IMR-90 (cell line): ENCODE measurements at regions not wholly inside any gene's neighbourhood (a gene's known extent, or its start where the extent isn't known, plus 50 kb on each side); places are given as distances from the start of the nearest gene placed in this dataset.

ENCODE experiments used
- ATAC-seq: fragments of 200-7000 bp; cut with Tn5 transposase; 2 replicates; pipeline ENCODE4 v1.9.1; 2020; ENCODE audit warnings: low read depth, mild to moderate bottlenecking, moderate library complexity
- BruUV-seq: library from RNA; stranded (reverse); fragments of 400-500 nt; replicated peaks from 2 replicates; lab custom pipeline; 2021; lab: Mats Ljungman, UMichigan
- CTCF ChIA-PET: fragments of 300-600 bp; formaldehyde crosslinking; extraction: SDS; loops from one replicate; lab custom pipeline; 2021; ENCODE audit warnings: antibody characterized with exemption; lab: Yijun Ruan, JAX
- POLR2A ChIA-PET: fragments of 300-600 bp; sonication (Branson Sonifier 250); formaldehyde crosslinking; loops from one replicate; lab custom pipeline; 2022; ENCODE audit warnings: antibody characterized with exemption; ENCODE audit not compliant: unreplicated experiment; lab: Charles Lee
- DNase-seq: peaks from one replicate; pipeline ENCODE4 v3.0.0; 2013
- H2AFZ ChIP-seq: replicated peaks from 2 replicates; pipeline ENCODE3; 2013; ENCODE audit warnings: low read length, mild to moderate bottlenecking; ENCODE audit not compliant: poor library complexity
- H2AK5ac ChIP-seq: 2 replicates; pipeline ENCODE4 v1.6.1; 2013; ENCODE audit warnings: low read depth, low read length, inconsistent platforms
- H2AK9ac ChIP-seq: replicated peaks from 2 replicates; pipeline ENCODE3; 2013; ENCODE audit warnings: mild to moderate bottlenecking, low read depth, low read length, moderate library complexity; ENCODE audit not compliant: poor library complexity
- H2BK120ac ChIP-seq: 2 replicates; pipeline ENCODE4 v1.6.1; 2013; ENCODE audit warnings: low read depth, low read length, inconsistent platforms
- H2BK15ac ChIP-seq: 3 replicates; pipeline ENCODE4 v1.6.1; 2013; ENCODE audit warnings: low read depth, low read length, inconsistent platforms
- H2BK20ac ChIP-seq: 2 replicates; pipeline ENCODE4 v1.6.1; 2013; ENCODE audit warnings: low read depth, mild to moderate bottlenecking, inconsistent platforms, low read length, moderate library complexity
- H2BK5ac ChIP-seq: 2 replicates; pipeline ENCODE4 v1.6.1; 2013; ENCODE audit warnings: mild to moderate bottlenecking, low read depth, low read length, inconsistent platforms; ENCODE audit not compliant: poor library complexity, severe bottlenecking
- H3K14ac ChIP-seq: replicated peaks from 2 replicates; pipeline ENCODE4 v1.6.1; 2013; ENCODE audit warnings: low read depth, low read length, inconsistent platforms
- H3K18ac ChIP-seq: 2 replicates; pipeline ENCODE4 v1.6.1; 2013; ENCODE audit warnings: low read depth, low read length, control low read depth
- H3K23ac ChIP-seq: 2 replicates; pipeline ENCODE4 v1.6.1; 2013; ENCODE audit warnings: low read depth, low read length, inconsistent platforms
- H3K27ac ChIP-seq: 2 replicates; pipeline ENCODE4 v1.5.1; 2013; ENCODE audit warnings: mild to moderate bottlenecking, control low read depth, low read length; ENCODE audit not compliant: insufficient read depth
- H3K27me3 ChIP-seq: 2 replicates; pipeline ENCODE4 v1.6.1; 2013; ENCODE audit warnings: low read length; ENCODE audit not compliant: control insufficient read depth, insufficient read depth
- H3K36me3 ChIP-seq: 2 replicates; pipeline ENCODE4 v1.6.1; 2013; ENCODE audit warnings: low read length, mixed read lengths; ENCODE audit not compliant: control insufficient read depth, insufficient read depth
- H3K4ac ChIP-seq: 2 replicates; pipeline ENCODE4 v1.6.1; 2013; ENCODE audit warnings: low read depth, low read length, inconsistent platforms
- H3K4me1 ChIP-seq: 2 replicates; pipeline ENCODE4 v1.6.1; 2013; ENCODE audit warnings: low read length, mixed read lengths; ENCODE audit not compliant: control insufficient read depth, insufficient read depth
- H3K4me2 ChIP-seq: 2 replicates; pipeline ENCODE4 v1.6.1; 2013; ENCODE audit warnings: low read depth, mild to moderate bottlenecking, control low read depth, low read length, moderate library complexity
- H3K4me3 ChIP-seq: 2 replicates; pipeline ENCODE4 v1.5.1; 2013; ENCODE audit warnings: low read depth, mild to moderate bottlenecking, control low read depth, low read length, moderate library complexity; ENCODE audit not compliant: insufficient read depth
- H3K56ac ChIP-seq: 2 replicates; pipeline ENCODE4 v1.6.1; 2013; ENCODE audit warnings: low read length, inconsistent platforms; ENCODE audit not compliant: insufficient read depth; ENCODE audit errors: extremely low read depth
- H3K79me1 ChIP-seq, 2 experiments: 2 replicates each; pipeline ENCODE4 v1.6.1; 2013; ENCODE audit warnings: low read length in 2 of 2, inconsistent platforms in 1 of 2, low read depth in 1 of 2
- H3K9ac ChIP-seq: 2 replicates; pipeline ENCODE4 v1.6.1; 2013; ENCODE audit warnings: low read depth, low read length, control low read depth
- H3K9me1 ChIP-seq: 2 replicates; pipeline ENCODE4 v1.6.1; 2013; ENCODE audit warnings: low read length, inconsistent platforms; ENCODE audit not compliant: insufficient read depth
- H3K9me3 ChIP-seq: 2 replicates; pipeline ENCODE4 v1.6.1; 2013; ENCODE audit warnings: low read length; ENCODE audit not compliant: control insufficient read depth, insufficient read depth
- H4K20me1 ChIP-seq: 2 replicates; pipeline ENCODE4 v1.6.1; 2013; ENCODE audit warnings: low read length, inconsistent platforms; ENCODE audit not compliant: insufficient read depth
- H4K5ac ChIP-seq: 2 replicates; pipeline ENCODE4 v1.6.1; 2013; ENCODE audit warnings: mild to moderate bottlenecking, low read depth, low read length, control low read depth
- H4K8ac ChIP-seq, 2 experiments: 2 replicates each; pipeline ENCODE4 v1.6.1; 2013; ENCODE audit warnings: low read depth in 2 of 2, low read length in 2 of 2, control low read depth in 1 of 2, inconsistent platforms in 1 of 2
- H4K91ac ChIP-seq: 2 replicates; pipeline ENCODE4 v1.6.1; 2013; ENCODE audit warnings: low read depth, low read length, inconsistent platforms; ENCODE audit not compliant: insufficient read depth
- FOS ChIP-seq: fragments of 150-350 bp; IDR thresholded peaks from 2 replicates; pipeline ENCODE4 v1.6.1; 2016; ENCODE audit warnings: low read depth, low read length
- WGBS, 2 experiments: methylation state at CpG; one replicate each; pipeline versions ENCODE4 v1.1.5 to v1.1.7; 2013; ENCODE audit warnings: missing lambda C conversion rate in 2 of 2; ENCODE audit not compliant: insufficient read length in 1 of 2; ENCODE audit errors: extremely low coverage in 2 of 2; 5-methylcytosine and 5-hydroxymethylcytosine counted together
- dilution Hi-C: fragments of 300-500 bp; cut with HindIII; formaldehyde crosslinking; loops from one replicate; pipeline ENCODE4 v1.14.3; 2018; ENCODE audit warnings: low sequenced_read_pairs; ENCODE audit not compliant: unreplicated experiment
- in situ Hi-C: fragments of 300-500 bp; cut with MboI; formaldehyde crosslinking; loops from 3 replicates; pipeline ENCODE4 v1.14.3; 2019; ENCODE audit warnings: low sequenced_read_pairs, inconsistent platforms, mixed read lengths
- intact Hi-C: fragments of 100-400 bp; cut with micrococcal nuclease; formaldehyde crosslinking; loops from 2 replicates; pipeline ENCODE4 v1.10.0; 2022

DNA sequence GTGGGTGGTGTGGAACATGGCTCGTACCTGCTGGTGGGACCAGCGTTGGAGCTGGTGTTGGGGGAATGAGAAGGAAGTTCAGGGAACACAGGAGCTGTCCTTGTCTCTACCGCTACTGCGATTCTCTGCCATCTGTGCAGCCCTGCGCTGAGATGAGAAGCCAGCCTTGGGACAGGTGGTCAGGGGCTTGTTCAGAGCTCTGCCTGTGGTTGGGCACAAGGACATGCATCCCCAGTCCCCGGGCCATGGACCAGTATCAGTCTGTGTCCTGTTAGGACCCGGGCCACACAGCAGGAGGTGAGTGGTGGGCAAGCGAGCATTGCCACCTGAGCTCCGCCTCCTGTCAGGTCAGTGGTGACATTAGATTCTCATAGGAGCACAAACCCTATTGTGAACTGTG, 164.4 kb downstream of the TSN start:
- Histone ChIP-seq H3K27me3 (no peaks in the 10 kb centered on the region), H3K9ac (no peak overlapping the region), H2BK5ac (no peak overlapping the region), H3K4me3 (no peak overlapping the region), H2BK20ac (no peak overlapping the region), H3K9me3 (no peaks in the 10 kb centered on the region), H2BK120ac (no peak overlapping the region), H4K8ac (no peak overlapping the region), H3K4me1 (no peaks in the 10 kb centered on the region), H4K91ac (no peak overlapping the region), H3K36me3 (no peaks in the 10 kb centered on the region), H3K9me1 (no peaks in the 10 kb centered on the region), H3K18ac (no peak overlapping the region), H3K14ac (no peak overlapping the region), H2BK15ac (no peak overlapping the region), H2AK9ac (no peak overlapping the region), H3K56ac (no peak overlapping the region), H3K23ac (no peak overlapping the region), H3K27ac (no peak overlapping the region), H3K79me1 (no peaks in the 10 kb centered on the region), H4K5ac (no peak overlapping the region), H3K4me2 (no peak overlapping the region), H2AFZ (no peak overlapping the region), H3K4ac (no peak overlapping the region), H4K20me1 (no peaks in the 10 kb centered on the region), H2AK5ac (no peak overlapping the region)
- POLR2A ChIA-PET: no interaction called here
- no TSS peak for BruUV-seq
- 80% methylated on average over 1 of the region's 9 CpGs; no CpG with 5 or more reads in 1 of the 2 experiments for WGBS, 2 experiments
- DNase-seq (no peak), ATAC-seq (no peak)
- in situ Hi-C loops: no loop called here
- no peak for TF ChIP-seq FOS
- CTCF ChIA-PET: no interaction called here
- dilution Hi-C loops: no loop called here
- intact Hi-C loops: no loop called here
